T-helper 1 cell treated with Interleukin-12 subunit alpha and Interleukin-12 subunit beta and Interleukin-4 antibody, amounts not matched to agents 30 μg/mL and 1 μg/mL, for 36 hours (primary cell): ENCODE measurements at regions not wholly inside any gene's neighbourhood (a gene's known extent, or its start where the extent isn't known, plus 50 kb on each side); places are given as distances from the start of the nearest gene placed in this dataset.

Source experiments
- H3K27ac Mint-ChIP-seq: one replicate; pipeline ENCODE4 v1.8.0; 2021; ENCODE audit warnings: mild to moderate bottlenecking, mixed read lengths
- H3K27me3 Mint-ChIP-seq: one replicate; pipeline ENCODE4 v1.8.0; 2021; ENCODE audit warnings: low read depth, mixed read lengths
- H3K36me3 Mint-ChIP-seq: one replicate; pipeline ENCODE4 v1.8.0; 2021; ENCODE audit warnings: low read depth, mixed read lengths
- H3K4me1 Mint-ChIP-seq: one replicate; pipeline ENCODE4 v1.8.0; 2021; ENCODE audit warnings: low read depth, mixed read lengths
- H3K4me3 Mint-ChIP-seq: one replicate; pipeline ENCODE4 v1.8.0; 2021; ENCODE audit warnings: mild to moderate bottlenecking, moderate library complexity, mixed read lengths
- H3K9me3 Mint-ChIP-seq: one replicate; pipeline ENCODE4 v1.8.0; 2021; ENCODE audit warnings: mixed read lengths

DNA sequence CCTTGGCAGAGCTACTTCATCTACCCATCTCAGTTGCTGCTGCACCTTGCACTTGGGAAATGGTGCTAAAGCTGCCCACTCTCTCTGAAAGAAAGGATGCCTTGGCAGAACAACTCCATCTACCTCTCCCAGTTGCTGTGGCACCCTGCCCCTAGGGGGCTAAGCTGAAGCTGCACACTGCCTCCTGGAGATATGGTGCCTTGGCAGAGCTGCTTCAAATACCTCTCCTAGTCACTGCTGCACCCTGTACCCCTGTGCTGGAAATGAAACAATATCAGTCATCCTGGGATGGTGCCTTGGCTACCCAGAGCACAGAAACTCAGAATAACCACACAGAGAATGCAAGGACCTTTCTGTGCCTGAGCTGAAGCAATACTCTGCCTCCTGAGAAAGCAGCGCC is 615.8 kb downstream of the DIAPH3 start:
- Mint-ChIP-seq H3K4me1 (no peaks in the 10 kb centered on the region), H3K4me3 (no peak overlapping the region), H3K27ac (no peak overlapping the region), H3K27me3 (no peaks in the 10 kb centered on the region), H3K9me3 (no peaks in the 10 kb centered on the region), H3K36me3 (no peaks in the 10 kb centered on the region)

DNA sequence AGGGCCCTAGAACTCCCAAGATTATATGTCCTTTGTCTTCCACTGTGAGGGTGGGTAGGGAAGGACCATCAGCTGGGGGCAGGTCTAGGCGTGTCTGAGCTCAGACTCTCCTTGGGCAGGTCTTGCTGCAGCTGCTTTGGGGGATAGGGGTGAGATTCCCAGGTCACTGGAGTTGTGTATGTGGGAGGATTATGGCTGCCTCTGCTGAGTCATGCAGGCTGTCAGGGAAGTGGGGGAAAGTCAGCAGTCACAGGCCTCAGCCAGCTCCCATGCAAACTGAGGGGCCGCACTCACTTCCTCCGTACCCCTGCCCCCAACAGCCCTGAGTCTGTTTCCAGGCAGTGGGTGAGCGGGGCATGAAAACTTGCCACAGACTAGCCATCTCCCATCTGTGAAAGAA is 600.8 kb downstream of the DIAPH3 start:
- H3K27ac Mint-ChIP-seq = no peak overlapping the region
- no peaks in the 10 kb centered on the region for H3K27me3 Mint-ChIP-seq
- no peaks in the 10 kb centered on the region for H3K9me3 Mint-ChIP-seq
- H3K4me3 Mint-ChIP-seq = no peak overlapping the region
- H3K36me3 Mint-ChIP-seq = no peaks in the 10 kb centered on the region
- no peaks in the 10 kb centered on the region for H3K4me1 Mint-ChIP-seq

DNA sequence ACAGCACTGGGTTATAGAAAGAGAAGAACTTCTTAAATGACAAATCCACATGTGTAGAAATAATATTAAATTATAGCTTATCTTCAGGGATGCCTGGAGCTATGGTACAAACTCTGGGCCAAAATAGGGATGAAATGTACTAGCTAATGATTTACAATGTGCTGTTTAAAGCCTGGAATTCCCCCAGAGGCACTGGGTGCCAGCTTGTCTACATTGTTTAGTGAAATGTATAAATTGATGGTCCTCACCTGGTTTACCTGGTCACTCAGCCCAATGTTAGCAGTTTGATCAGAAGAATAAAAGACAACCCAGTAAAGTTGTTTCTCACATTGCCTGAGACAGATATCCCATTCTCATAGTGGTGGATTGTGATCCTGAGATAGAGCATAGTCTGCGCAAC is 597.2 kb downstream of the DIAPH3 start:
- Mint-ChIP-seq H3K9me3 (no peaks in the 10 kb centered on the region), H3K27me3 (no peaks in the 10 kb centered on the region), H3K36me3 (no peaks in the 10 kb centered on the region), H3K4me1 (no peaks in the 10 kb centered on the region), H3K4me3 (no peak overlapping the region), H3K27ac (no peak overlapping the region)

DNA sequence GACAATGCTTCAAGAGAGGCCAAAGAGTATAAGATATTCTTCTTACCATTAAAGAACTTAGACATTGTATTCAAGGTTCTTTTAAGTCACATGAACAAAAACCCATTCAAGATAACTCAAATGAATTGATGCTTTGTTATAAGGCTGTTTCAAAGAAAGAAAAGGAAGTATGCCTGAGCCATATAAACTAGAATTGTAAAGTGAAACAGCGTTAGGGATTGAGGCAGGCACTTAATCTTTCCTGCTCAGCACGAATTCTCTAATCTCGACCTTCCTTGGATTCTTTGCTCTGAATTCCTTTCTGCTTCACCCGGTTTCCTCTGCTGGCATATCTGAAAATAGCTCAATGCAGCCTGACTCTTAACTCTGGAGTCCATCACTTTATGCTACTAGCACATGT is 595.4 kb downstream of the DIAPH3 start:
- H3K36me3 Mint-ChIP-seq = no peaks in the 10 kb centered on the region
- no peaks in the 10 kb centered on the region for H3K9me3 Mint-ChIP-seq
- no peaks in the 10 kb centered on the region for H3K27me3 Mint-ChIP-seq
- no peak overlapping the region for H3K27ac Mint-ChIP-seq
- no peaks in the 10 kb centered on the region for H3K4me1 Mint-ChIP-seq
- H3K4me3 Mint-ChIP-seq = no peak overlapping the region

DNA sequence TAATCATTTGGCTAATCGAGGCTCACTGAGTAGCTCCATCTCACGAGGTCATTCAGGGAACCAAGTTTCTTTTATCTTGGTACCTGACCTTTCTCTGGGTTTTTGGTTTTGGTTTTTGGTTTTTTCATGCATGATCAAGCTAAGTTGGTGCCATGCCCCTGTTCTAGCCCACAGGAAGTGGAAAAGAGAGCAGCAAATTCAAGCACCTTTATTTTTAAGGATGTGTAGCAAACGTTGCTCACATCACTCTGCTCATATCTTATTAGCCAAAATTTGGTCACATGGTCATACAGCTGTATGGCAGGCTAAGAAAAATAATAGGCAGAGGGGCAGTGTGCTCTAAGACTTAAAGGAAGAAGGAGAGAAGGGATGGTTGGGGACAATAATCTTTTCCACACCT is 593.5 kb downstream of the DIAPH3 start:
- Mint-ChIP-seq H3K27ac (no peak overlapping the region), H3K9me3 (no peaks in the 10 kb centered on the region), H3K4me1 (no peaks in the 10 kb centered on the region), H3K27me3 (no peaks in the 10 kb centered on the region), H3K36me3 (no peaks in the 10 kb centered on the region), H3K4me3 (no peak overlapping the region)

DNA sequence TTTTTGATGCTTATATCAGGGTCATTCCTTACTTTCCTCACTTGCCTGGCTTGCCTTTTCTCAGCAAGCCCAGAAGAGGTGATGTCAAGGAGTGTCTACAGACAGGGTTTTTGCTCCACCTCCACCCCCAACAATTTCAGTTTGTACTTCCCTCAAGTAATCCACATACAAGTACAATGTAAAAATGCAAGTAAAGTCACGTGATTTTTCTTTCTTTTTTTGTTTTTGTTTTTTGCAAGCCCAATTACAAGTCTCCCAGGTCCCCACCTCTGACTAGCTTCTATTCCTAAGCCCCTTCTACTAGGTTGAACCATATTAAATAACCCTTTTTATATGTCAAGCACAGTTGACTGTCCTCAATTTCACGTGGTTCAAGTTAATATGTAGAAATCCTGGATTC is 579.6 kb downstream of the DIAPH3 start:
- Mint-ChIP-seq H3K4me3 (no peak overlapping the region), H3K27me3 (no peaks in the 10 kb centered on the region), H3K27ac (no peak overlapping the region), H3K9me3 (no peaks in the 10 kb centered on the region), H3K4me1 (no peaks in the 10 kb centered on the region), H3K36me3 (no peaks in the 10 kb centered on the region)

DNA sequence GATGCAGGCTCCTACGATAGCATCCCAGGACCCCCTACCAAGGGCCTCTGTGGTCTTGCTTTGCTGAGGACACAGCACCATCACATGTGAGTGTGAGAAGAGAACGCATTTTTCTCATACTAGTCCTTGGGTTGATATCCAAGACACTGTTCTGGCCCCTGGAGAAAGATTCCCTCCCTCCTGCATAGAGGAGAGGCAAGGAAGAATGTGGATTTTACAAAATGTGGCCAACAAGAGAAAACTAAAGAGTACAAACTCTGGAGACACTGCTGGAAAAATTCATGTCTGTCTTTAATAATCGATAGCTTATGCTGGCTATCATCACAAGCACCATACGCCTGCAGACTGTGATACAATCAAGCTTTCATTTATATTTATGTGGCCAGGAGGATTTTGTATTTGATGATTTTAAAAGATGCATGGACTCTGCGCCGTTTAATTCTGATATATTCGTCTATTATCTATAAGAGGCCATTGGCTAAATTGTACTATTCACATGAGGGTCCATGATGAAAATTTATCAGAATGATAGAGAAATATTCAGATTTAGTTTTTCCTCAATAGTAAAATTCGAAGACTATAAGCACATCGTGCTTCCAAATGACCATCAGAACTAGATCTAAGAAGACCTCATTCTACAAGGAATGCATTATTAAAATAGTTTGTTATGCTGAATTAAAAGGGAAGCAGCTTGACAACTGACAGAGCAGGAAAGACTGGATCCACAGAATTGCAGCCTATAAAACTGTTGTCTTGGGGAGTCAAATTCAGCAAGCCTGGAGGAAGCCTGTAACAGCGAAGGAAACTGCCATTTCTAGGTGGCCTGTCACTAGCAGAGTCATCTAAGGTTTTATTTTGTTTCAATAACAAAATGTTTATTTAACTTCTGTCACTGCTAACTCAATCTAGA is 578.7 kb downstream of the DIAPH3 start:
- H3K36me3 Mint-ChIP-seq = no peaks in the 10 kb centered on the region
- no peaks in the 10 kb centered on the region for H3K4me1 Mint-ChIP-seq
- no peak overlapping the region for H3K4me3 Mint-ChIP-seq
- no peaks in the 10 kb centered on the region for H3K9me3 Mint-ChIP-seq
- H3K27me3 Mint-ChIP-seq = no peaks in the 10 kb centered on the region
- no peak overlapping the region for H3K27ac Mint-ChIP-seq

DNA sequence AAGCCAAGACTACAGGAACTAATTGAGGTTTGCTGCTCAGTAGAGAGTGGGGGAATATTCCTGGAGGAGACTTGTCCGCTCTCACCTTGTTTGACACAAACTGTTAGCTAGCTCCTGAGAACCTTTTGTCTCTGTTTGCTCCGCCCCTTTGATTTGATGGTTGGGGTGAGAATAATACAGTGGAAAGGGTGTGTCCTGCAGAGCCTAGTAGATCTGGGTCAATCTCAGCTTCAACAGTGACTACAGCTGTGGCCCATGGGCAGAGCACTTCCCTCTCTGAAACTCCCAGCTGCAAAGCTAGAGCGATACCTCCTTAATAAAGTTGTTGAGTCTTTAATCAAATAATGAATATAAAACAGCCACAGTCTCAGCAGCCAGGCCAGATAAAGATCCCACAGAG is 576.7 kb downstream of the DIAPH3 start:
- Mint-ChIP-seq H3K9me3 (no peaks in the 10 kb centered on the region), H3K27me3 (no peaks in the 10 kb centered on the region), H3K4me3 (no peak overlapping the region), H3K27ac (no peak overlapping the region), H3K36me3 (no peaks in the 10 kb centered on the region), H3K4me1 (no peaks in the 10 kb centered on the region)

DNA sequence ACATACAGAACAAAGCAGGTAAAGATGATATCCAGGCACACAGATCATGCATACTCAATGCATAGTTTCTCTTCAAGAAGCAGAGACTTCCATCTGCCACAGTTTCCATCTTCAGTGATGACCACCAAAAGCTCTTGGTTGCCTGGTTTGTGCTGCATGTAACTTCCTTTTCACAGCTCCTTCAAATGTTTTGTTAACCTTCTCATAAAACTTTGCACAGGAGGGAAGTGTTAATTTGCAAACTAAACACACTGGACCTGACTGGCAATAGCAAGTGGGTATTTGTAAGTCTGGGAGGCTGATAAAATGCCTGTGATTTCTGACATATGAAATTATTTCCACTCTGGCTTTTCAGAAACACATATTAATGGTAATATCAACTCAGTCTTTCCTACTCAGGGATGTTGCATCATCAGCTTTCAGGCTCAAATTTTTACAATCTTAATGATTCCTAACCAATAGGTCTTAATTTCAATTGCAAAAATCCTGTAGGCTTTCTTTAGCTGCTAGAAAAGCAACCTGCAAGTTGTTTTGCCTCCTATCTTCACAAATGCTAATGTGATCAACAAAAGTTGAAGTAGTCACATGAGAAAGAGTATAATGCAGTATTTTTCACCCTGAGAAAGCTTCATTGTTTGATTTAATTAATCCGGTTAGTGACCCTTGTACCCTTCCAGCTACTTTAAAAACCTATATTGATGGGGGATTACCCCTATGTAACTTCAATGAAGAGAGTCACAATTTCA is 575.6 kb downstream of the DIAPH3 start:
- no peaks in the 10 kb centered on the region for H3K27me3 Mint-ChIP-seq

DNA sequence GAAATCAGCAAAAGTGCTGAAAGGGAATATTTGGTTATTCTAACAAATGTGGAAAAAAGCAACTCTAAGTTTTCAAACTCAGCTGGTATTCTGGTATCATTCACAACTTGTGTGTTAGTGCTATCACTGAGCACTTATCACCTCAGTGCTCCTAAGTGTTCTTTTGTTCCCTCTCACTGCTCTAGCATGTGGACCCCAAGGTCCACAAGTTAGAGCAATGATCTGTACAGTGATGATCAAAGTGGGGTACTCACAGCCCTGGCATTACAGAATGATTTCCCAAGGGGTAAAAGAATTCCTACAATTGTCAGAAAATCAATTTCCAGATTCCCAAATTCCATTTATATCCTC is 575.0 kb downstream of the DIAPH3 start:
- no peaks in the 10 kb centered on the region for H3K27me3 Mint-ChIP-seq
- H3K36me3 Mint-ChIP-seq = no peaks in the 10 kb centered on the region
- H3K4me1 Mint-ChIP-seq = no peaks in the 10 kb centered on the region
- H3K4me3 Mint-ChIP-seq = no peak overlapping the region
- H3K9me3 Mint-ChIP-seq = peaks cover 6% of the 10 kb centered on the region
- no peak overlapping the region for H3K27ac Mint-ChIP-seq

More for the DNA sequence above, 575.6 kb downstream of the DIAPH3 start:
- Mint-ChIP-seq H3K27ac (no peak overlapping the region), H3K36me3 (no peaks in the 10 kb centered on the region), H3K4me3 (no peak overlapping the region), H3K9me3 (peaks cover under 1% of the 10 kb centered on the region), H3K4me1 (no peaks in the 10 kb centered on the region)

DNA sequence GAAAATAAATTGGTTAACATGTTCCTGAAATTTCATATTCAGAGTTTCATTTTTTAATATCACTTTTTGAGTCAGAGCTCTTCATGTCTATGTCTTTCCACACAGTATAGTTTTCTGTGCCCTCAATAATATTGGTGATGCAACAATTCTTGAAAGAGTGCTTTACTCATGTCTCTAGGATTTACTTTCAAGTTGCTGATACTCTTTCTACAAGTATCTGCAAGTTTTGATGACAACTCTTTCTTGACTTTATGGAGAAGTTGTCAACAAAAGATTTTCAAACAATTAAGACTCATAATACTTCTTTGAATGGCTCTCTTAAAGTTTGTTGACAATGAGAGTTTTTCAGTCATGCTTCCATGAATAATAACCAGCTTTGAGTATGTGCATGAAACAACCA is 561.7 kb downstream of the DIAPH3 start:
- no peaks in the 10 kb centered on the region for H3K36me3 Mint-ChIP-seq
- H3K9me3 Mint-ChIP-seq = peaks cover 9% of the 10 kb centered on the region
- no peak overlapping the region for H3K4me3 Mint-ChIP-seq
- no peaks in the 10 kb centered on the region for H3K4me1 Mint-ChIP-seq
- no peak overlapping the region for H3K27ac Mint-ChIP-seq
- no peaks in the 10 kb centered on the region for H3K27me3 Mint-ChIP-seq

DNA sequence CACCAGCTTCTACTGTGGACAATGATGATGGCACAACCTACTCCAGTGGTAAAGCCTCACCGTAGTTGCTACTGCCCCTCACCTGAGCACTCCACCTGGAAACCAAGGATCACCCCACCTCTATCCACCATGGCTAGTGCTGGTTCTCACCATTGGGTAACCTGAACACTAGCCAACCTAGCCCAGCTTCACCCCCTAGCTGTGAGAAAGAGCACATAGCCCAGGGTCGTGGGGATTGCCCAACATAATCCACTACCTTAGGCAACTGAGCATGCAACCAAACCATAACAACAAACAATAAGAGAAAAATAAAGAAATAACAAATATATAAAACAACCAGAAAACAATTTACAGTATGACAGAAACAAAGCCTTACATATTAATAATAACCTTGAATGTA is 560.1 kb downstream of the DIAPH3 start:
- H3K9me3 Mint-ChIP-seq = peaks cover 9% of the 10 kb centered on the region
- H3K27ac Mint-ChIP-seq = no peak overlapping the region
- no peaks in the 10 kb centered on the region for H3K4me1 Mint-ChIP-seq
- no peak overlapping the region for H3K4me3 Mint-ChIP-seq
- no peaks in the 10 kb centered on the region for H3K36me3 Mint-ChIP-seq
- H3K27me3 Mint-ChIP-seq = no peaks in the 10 kb centered on the region

DNA sequence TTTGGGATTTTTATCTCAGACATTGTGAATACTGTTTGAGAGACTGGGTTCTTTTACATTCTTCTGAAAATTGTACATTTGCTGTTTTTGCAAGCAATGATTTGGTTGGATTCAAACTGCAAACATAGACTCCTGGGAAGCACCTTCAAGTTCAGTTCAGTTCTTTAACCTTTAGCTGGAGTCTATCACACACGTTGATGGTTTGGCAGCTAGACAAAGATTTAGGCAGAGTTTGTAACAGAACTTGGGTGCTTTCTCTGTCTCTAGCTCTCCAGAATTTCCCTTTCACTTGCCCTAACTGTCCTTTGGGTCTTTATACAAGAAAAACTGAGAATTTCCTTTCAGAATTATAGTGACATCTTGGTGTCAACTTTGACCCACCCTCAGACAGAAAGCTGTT is 556.6 kb downstream of the DIAPH3 start:
- no peaks in the 10 kb centered on the region for H3K36me3 Mint-ChIP-seq
- no peaks in the 10 kb centered on the region for H3K4me1 Mint-ChIP-seq
- H3K4me3 Mint-ChIP-seq = no peak overlapping the region
- H3K27ac Mint-ChIP-seq = no peak overlapping the region
- H3K9me3 Mint-ChIP-seq = no peaks in the 10 kb centered on the region
- H3K27me3 Mint-ChIP-seq = no peaks in the 10 kb centered on the region

DNA sequence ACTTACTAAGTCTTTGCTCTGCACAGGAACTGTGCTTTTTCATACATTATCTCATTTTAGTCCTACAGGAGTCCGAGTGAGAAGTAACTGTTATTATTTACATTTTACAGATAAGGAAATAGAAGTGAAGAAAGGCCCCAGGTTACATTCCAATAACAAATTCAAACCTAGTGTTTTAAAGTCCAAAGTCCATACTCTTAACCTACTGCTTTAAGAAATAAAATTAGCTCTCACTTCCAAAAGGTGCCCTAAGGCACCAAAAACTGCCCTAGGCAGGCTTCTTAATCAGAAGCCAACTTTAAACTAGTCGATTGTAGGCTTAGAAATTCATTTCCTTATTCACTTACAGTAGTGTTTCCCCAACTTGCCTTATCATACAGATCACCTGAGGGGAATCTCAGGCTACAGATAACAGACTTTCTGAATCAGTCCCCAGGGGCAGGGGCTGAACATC is 555.9 kb downstream of the DIAPH3 start:
- Mint-ChIP-seq H3K4me3 (no peak overlapping the region), H3K36me3 (no peaks in the 10 kb centered on the region), H3K27me3 (no peaks in the 10 kb centered on the region), H3K27ac (no peak overlapping the region), H3K9me3 (no peaks in the 10 kb centered on the region), H3K4me1 (no peaks in the 10 kb centered on the region)

DNA sequence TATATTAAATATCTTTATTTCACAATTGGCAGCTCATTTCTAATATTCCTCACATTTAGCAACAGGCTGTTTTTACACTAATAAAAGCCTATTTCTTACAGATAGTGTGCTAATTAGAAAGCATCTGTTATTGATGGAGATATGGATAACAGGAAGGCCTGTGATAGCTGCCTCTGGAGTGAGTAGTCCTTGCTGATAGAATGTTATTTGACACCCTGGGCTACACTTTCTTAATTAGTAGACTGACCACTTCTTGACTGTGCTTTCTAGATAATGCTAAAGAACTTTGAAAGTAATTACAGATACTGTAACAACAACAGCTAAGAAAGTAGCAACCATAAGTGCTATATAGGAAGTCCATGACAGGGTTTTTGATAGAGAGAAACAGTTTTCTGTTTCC is 554.3 kb downstream of the DIAPH3 start:
- H3K27me3 Mint-ChIP-seq = no peaks in the 10 kb centered on the region
- no peak overlapping the region for H3K27ac Mint-ChIP-seq
- H3K4me1 Mint-ChIP-seq = no peaks in the 10 kb centered on the region
- H3K4me3 Mint-ChIP-seq = no peak overlapping the region
- no peaks in the 10 kb centered on the region for H3K9me3 Mint-ChIP-seq
- no peaks in the 10 kb centered on the region for H3K36me3 Mint-ChIP-seq
